Muscle of leg (tissue), 3 donors: ENCODE measurements at regions not wholly inside any gene's neighbourhood (a gene's known extent, or its start where the extent isn't known, plus 50 kb on each side); places are given as distances from the start of the nearest gene placed in this dataset.
A peak's percentile ranks its signal among the peaks of the same experiment; 100 is the strongest.

Experiments used
- DNase-seq: peaks from one replicate; pipeline ENCODE4 v3.0.0; 2013
- H3K27ac ChIP-seq: one replicate; pipeline ENCODE4 v1.5.1; 2013; ENCODE audit warnings: mild to moderate bottlenecking, low read length, control low read depth
- H3K27me3 ChIP-seq: one replicate; pipeline ENCODE4 v1.6.1; 2013; ENCODE audit warnings: low read length; ENCODE audit not compliant: control insufficient read depth, insufficient read depth
- H3K36me3 ChIP-seq: one replicate; pipeline ENCODE4 v1.6.1; 2013; ENCODE audit warnings: low read length; ENCODE audit not compliant: control insufficient read depth, insufficient read depth
- H3K4me1 ChIP-seq: one replicate; pipeline ENCODE4 v1.6.1; 2013; ENCODE audit warnings: low read length; ENCODE audit not compliant: control insufficient read depth, insufficient read depth
- H3K4me3 ChIP-seq: one replicate; pipeline ENCODE4 v1.5.1; 2013; ENCODE audit warnings: low read length, control low read depth
- H3K9me3 ChIP-seq: replicated peaks from 2 replicates; pipeline ENCODE4 v1.6.1; 2013; ENCODE audit warnings: low read depth, low read length; ENCODE audit not compliant: control insufficient read depth
- WGBS: methylation state at CpG from one replicate; pipeline ENCODE4 v1.1.5; 2013; ENCODE audit warnings: missing lambda C conversion rate; ENCODE audit not compliant: insufficient coverage; 5-methylcytosine and 5-hydroxymethylcytosine counted together

DNA sequence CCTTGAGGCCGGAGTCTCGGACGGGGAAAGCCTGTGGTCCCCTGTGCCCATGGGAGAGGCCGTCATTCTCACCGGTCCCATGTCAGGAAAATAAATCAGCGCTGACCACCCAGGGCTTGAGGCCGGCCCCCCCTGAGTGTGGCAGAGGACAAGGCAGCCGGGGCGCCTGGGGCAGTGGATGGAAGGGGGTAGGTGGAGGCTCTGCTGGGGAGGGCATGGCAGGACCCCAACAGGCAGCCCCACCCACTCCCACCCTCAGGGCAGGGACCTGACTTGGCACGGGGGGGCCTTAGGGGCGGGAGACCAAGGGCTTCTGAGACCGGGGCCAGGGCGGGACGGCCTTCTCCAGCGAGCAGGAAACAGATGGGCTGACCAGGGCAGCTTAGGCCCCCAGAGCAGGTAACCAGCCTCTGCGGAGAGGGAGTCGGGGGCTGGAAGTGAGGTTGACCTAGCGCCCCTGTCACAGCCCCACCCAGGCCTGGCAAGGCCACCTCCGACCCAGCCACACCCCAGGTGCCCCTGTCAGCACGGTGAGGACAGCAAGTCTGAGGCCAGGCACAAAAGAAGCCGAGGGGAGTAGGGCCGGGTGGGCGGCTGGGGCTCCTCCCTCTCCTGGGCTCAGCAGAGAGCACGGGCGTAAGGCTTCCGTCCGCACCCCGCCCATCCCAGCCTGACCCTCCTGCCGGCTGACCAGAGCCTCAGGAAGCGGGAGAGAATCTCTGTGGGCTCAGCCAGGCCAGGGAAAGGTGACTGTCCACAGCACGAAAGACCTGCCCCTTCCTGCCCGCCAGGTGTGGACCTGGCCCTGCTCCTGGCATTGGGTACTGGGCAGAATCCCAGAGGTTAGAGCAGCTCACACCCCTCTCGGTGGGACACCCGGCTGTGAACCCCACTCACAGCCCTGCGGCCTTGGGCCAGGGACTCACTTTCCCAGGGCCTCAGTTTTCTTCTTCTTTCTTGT is 87.4 kb downstream of the FOXL3 start:
- Histone ChIP-seq H3K27me3 (peaks cover 53% of the 10 kb centered on the region), H3K4me3 (no peak overlapping the region), H3K27ac (no peak overlapping the region), H3K4me1 (peaks cover 38% of the 10 kb centered on the region), H3K9me3 (no peaks in the 10 kb centered on the region), H3K36me3 (no peaks in the 10 kb centered on the region)
- no peak for DNase-seq
- WGBS: 68% methylated on average over 30 of the region's 35 CpGs

DNA sequence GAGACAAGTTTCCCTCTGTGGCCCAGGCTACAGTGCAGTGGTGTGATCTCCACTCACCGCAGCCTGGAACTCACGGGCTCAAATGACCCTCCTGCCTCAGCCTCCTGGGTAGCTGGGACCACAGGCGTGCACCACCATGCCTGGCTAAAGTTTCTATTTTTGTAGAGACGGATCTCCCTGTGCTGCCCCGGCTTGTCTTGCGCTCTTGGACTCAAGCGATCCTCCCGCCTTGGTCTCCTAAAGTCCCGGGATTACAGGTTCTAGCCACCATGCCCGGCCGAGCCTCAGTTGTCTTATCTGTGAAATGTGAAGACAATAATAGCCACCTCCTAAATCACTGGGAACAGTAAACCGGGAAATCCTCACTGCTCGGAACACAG is 88.1 kb downstream of the FOXL3 start:
- no peaks in the 10 kb centered on the region for H3K36me3 ChIP-seq
- no peak overlapping the region for H3K27ac ChIP-seq
- no peak for DNase-seq
- no peak overlapping the region for H3K4me3 ChIP-seq
- no peaks in the 10 kb centered on the region for H3K9me3 ChIP-seq
- 91% methylated on average over 11 of the region's 13 CpGs for WGBS
- H3K27me3 ChIP-seq: peaks cover 50% of the 10 kb centered on the region
- H3K4me1 ChIP-seq: peaks cover 38% of the 10 kb centered on the region

DNA sequence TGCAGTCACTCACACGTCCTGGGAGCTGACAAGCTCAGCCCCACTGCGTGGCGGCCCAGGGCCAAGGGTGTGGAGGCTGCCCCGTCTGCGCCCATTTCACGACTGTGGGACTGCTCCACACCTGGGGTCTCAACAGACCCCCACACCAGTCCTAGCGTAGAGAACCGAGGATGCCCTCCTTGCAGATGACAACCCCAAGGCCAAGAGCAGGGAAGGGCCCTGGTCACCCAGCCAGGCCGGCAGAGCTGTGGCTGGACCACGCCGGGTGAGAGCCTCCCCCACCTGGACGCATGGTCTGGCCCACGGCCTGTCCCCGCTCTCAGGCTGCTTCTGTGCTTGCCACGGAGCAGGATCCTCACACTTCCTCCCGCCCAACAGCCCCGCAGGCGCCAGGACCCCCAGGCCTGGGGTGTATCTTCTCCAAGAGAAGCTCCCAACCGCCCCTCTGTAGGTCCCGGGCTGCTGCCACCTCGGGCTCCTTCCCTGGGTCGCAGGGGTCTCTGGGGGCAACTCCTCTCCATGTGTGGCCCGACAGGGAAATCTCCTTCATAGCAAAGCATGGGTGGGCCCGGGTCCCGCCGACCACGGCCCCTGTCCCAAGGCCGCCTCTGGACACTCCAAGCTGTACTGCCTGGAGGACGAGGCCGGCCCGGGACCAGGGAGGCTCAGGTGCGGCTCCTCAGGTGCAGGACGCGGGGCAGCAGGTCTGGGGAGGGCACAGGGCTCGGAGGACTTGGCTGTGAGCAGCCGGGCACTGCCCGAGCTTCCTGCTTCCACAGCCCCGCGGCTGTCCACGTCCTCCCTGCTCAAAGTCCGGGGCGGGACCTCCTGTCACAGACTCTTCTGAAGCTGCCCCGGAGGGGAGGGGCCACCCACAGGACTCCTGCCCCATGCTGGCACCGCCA is 88.8 kb downstream of the FOXL3 start:
- H3K36me3 ChIP-seq: no peaks in the 10 kb centered on the region
- H3K4me3 ChIP-seq: peak overlapping the region; percentile 29
- 66% methylated on average over 40 of the region's 44 CpGs for WGBS
- no peak for DNase-seq
- peaks cover 44% of the 10 kb centered on the region for H3K27me3 ChIP-seq
- no peak overlapping the region for H3K27ac ChIP-seq
- peaks cover 5% of the 10 kb centered on the region for H3K9me3 ChIP-seq
- H3K4me1 ChIP-seq: peaks cover 33% of the 10 kb centered on the region

DNA sequence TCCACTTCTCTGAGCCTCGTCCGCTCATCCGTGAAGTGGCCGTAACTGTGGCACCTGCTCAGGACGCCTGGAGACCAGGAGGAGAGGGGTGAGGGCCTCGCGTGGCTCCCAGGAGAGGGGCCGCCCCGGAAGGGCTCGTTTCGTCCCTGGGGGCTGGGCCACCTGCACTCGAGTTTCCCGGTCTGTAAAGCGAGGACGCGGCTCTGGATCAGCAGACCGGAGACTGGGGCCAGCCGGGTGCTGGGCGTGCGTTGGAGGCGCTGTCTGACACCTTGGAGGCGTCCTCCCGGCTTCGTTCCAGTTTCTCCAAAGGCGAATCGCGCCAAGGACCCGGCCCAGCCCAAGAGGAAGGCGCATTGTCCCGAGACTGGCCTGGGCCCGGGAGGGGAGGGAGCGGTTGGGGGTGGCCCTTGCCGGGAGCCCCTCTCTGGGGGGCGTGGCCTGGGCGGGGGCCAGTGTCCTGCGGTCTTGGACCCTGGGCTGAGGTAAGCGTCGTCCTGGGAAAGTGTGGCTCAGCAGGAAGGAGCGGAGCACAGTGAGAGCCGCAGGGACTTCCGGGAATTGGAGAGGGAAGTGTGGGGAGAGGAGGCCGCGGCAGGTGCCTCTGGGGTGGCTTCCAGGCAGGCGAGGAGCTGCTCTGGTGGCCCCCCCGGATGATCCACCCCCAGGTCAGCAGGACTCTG is 89.6 kb downstream of the FOXL3 start:
- peak overlapping the region; percentile 29 for H3K4me3 ChIP-seq
- peak overlapping the region; percentile 62 for H3K27ac ChIP-seq
- peaks cover 9% of the 10 kb centered on the region for H3K9me3 ChIP-seq
- peak; percentile 51 for DNase-seq
- peaks cover 39% of the 10 kb centered on the region for H3K27me3 ChIP-seq
- 4% methylated on average over 44 of the region's 45 CpGs for WGBS
- no peaks in the 10 kb centered on the region for H3K36me3 ChIP-seq
- H3K4me1 ChIP-seq: peaks cover 32% of the 10 kb centered on the region

DNA sequence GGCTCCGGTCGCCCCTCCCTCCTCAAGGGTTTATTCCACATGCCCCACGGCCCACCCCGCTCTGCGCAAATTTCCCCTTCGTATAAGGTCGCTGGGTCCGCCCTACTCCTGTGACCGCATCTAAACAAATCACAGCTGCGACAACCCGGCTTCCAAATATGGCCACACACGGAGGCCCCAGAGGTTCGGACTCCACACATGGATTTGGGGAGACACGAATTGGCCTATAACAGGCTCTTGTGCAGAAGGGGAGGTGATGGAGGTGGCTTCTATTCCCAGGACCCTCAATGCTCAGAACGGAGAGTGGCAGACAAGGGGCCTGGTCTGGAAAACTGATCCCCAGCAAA is 90.1 kb downstream of the FOXL3 start:
- no peaks in the 10 kb centered on the region for H3K36me3 ChIP-seq
- peak overlapping the region; percentile 62 for H3K27ac ChIP-seq
- peak overlapping the region; percentile 29 for H3K4me3 ChIP-seq
- peaks cover 35% of the 10 kb centered on the region for H3K27me3 ChIP-seq
- peaks cover 32% of the 10 kb centered on the region for H3K4me1 ChIP-seq
- WGBS: 6% methylated on average over 8 of the region's 15 CpGs
- H3K9me3 ChIP-seq: peaks cover 9% of the 10 kb centered on the region
- DNase-seq: peak; percentile 45

DNA sequence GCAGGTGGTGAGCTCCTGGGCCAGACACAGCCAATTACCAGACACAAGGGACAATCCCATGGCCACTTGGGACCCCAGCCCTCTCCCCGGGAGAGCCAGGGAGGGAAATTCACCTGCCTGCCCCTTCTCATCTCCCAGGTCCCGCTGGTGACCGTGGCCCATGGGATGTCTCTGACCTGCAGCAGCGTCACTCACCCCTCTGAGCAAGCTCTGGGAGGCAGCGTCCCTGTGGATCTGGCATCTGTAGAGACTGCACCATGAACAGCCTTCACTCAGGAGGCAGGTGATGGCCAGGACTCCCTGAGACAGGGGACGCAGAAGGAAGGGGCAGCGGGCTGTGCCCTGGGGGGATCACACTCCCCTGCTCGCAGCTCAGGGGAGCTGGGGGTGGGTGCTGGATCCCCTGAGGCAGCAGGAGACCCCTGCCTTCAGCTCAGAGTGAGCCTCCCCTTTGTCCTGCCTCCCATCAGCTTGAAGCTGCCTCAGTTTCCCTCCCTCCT is 90.8 kb downstream of the FOXL3 start:
- Histone ChIP-seq H3K27me3 (peaks cover 30% of the 10 kb centered on the region), H3K9me3 (peaks cover 13% of the 10 kb centered on the region), H3K27ac (no peak overlapping the region), H3K36me3 (no peaks in the 10 kb centered on the region), H3K4me3 (no peak overlapping the region), H3K4me1 (peaks cover 32% of the 10 kb centered on the region)
- 43% methylated on average over 6 of the region's 8 CpGs for WGBS
- no peak for DNase-seq

DNA sequence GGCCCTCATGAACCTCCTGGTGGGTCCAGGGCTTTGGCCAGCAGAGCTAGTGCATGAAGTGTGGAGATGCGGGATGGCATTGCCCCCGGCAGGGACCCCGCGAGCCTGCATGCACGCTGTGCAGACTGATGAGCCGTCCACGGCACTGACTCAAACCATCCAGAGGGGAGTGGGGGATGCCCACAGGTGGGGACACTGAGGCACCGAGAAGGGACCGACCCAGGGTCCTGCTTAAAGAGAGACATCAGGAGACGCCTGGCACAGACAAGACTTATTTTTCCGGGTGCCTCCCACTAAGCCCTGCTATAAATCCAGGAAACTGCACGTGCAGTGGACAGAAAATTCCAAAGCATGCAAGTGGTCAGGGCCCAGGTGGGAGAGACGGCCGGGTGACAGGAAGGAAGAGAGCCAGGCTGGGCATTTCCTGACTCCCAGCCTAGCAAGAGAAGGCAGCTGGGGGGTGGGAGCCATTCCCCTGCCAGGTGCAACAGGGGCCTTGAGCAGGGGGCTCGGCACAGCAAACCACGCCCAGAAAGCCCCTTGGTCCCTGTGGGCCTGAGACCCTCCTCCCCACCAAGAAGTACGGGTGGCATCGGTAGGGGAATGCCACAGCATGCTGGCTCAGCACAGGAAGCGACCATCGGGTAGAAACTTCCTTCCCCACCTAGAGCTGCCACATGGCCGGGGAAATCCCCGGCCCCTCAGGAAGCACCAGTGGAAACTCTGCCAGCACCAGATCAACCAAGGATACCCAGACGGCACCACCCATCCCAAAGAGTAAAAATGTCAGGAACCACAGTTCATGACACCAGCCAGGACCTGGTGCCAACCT is 91.5 kb downstream of the FOXL3 start:
- H3K4me1 ChIP-seq: peaks cover 32% of the 10 kb centered on the region
- whole genome bisulfite sequencing: 55% methylated on average over 15 of the region's 23 CpGs
- H3K4me3 ChIP-seq: no peak overlapping the region
- no peak for DNase-seq
- H3K9me3 ChIP-seq: peaks cover 13% of the 10 kb centered on the region
- no peak overlapping the region for H3K27ac ChIP-seq
- peaks cover 24% of the 10 kb centered on the region for H3K27me3 ChIP-seq
- no peaks in the 10 kb centered on the region for H3K36me3 ChIP-seq

DNA sequence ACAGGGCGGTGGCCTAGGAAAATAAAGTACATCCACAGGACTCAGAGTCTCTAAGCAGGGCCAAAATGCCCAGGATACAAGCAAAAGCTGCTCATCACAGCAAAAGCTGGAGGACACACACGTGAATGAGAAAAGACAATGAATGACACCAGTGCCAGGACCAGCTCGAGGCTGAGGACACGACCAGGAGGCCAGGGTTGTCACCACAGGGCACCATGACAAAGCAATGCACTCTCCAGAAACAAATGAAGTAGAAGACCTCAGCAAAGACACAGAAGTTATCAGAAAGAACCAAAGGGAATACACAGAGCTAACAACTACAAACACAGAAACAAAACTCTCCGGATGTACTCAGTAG is 92.1 kb downstream of the FOXL3 start:
- no peak overlapping the region for H3K27ac ChIP-seq
- H3K4me1 ChIP-seq: peaks cover 32% of the 10 kb centered on the region
- peaks cover 13% of the 10 kb centered on the region for H3K9me3 ChIP-seq
- 61% methylated on average over 3 of the region's 5 CpGs for WGBS
- peaks cover 20% of the 10 kb centered on the region for H3K27me3 ChIP-seq
- H3K4me3 ChIP-seq: no peak overlapping the region
- no peaks in the 10 kb centered on the region for H3K36me3 ChIP-seq
- no peak for DNase-seq

DNA sequence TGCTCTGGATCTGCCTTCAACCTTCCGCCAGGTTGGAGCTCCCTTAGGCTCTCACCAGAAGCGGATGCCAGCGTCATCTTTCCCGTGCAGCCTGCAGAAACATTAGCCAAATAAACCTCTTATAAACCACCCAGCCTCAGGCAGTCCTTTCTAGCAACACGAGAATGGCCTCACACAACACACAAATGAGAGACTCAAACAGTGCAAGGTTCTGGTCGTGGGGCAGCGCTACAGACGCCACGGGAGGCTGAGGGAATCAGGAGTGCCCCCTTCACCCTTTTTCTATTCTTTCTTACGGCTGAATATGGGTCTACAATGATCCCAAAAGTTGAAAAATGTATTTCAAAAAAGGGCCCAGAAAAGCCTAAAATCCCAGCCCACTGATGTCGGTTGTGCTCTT is 96.4 kb downstream of the FOXL3 start:
- H3K4me1 ChIP-seq: peaks cover 18% of the 10 kb centered on the region
- no peak overlapping the region for H3K4me3 ChIP-seq
- no peak overlapping the region for H3K27ac ChIP-seq
- peaks cover 2% of the 10 kb centered on the region for H3K27me3 ChIP-seq
- 90% methylated on average over 4 of the region's 11 CpGs for WGBS
- H3K9me3 ChIP-seq: peaks cover 18% of the 10 kb centered on the region
- no peaks in the 10 kb centered on the region for H3K36me3 ChIP-seq
- DNase-seq: no peak
